Thyroid gland (tissue), 4 donors: ENCODE measurements at regions not wholly inside any gene's neighbourhood (a gene's known extent, or its start where the extent isn't known, plus 50 kb on each side); places are given as distances from the start of the nearest gene placed in this dataset.

Experiments used
- DNase-seq, 2 donors: peaks; one replicate each; pipeline ENCODE4 v3.0.0-alpha.2; 2019
- H3K27ac ChIP-seq, 3 donors: fragments of 200-600 bp; sonication (generic); 1 replicate in 2 of 3; 2 replicates in 1 of 3; pipeline ENCODE4 v1.5.1; 2016 to 2019; ENCODE audit warnings: mild to moderate bottlenecking in 1 of 3, moderate library complexity in 1 of 3
- H3K27me3 ChIP-seq: fragments of 200-600 bp; sonication (generic); one replicate; pipeline ENCODE4 v1.5.1; 2019
- H3K36me3 ChIP-seq, 2 donors: fragments of 200-600 bp; sonication (generic); one replicate each; pipeline ENCODE4 v1.5.1; 2016 to 2019
- H3K4me1 ChIP-seq, 2 donors: fragments of 200-600 bp; sonication (generic); one replicate each; pipeline ENCODE4 v1.5.1; 2017 to 2019
- H3K4me3 ChIP-seq, 3 donors: fragments of 200-600 bp; sonication (generic); replicated peaks in 1 of 3; 1 replicate in 2 of 3; 2 replicates in 1 of 3; pipeline ENCODE4 v1.5.1; 2016; ENCODE audit warnings: mild to moderate bottlenecking in 1 of 3
- H3K9me3 ChIP-seq: fragments of 200-600 bp; sonication (generic); one replicate; pipeline ENCODE4 v1.5.1; 2017
- POLR2A ChIP-seq, 2 donors: fragments of 450-650 bp; IDR thresholded peaks; one replicate each; pipeline ENCODE4 v1.6.1; 2017; ENCODE audit warnings: antibody characterized with exemption in 2 of 2, mild to moderate bottlenecking in 2 of 2, moderate library complexity in 1 of 2
- WGBS, 2 donors: methylation state at CpG; one replicate each; pipeline ENCODE4 v1.1.5; 2017; 5-methylcytosine and 5-hydroxymethylcytosine counted together
- intact Hi-C: fragments of 100-400 bp; cut with DNase I; formaldehyde crosslinking; loops from one replicate; pipeline ENCODE4 v1.15.1; 2023
- TF ChIP-seq, protein P1 (sequence below), 6 experiments: fragments of 200-600 bp in 3 of 6; fragments of 450-650 bp in 3 of 6; sonication (generic) in 3 of 6; IDR thresholded peaks; one replicate each; pipeline ENCODE4 v1.5.1; 2016 to 2019; ENCODE audit warnings: antibody characterized with exemption in 6 of 6, mild to moderate bottlenecking in 2 of 6, inconsistent platforms in 1 of 6, moderate library complexity in 1 of 6

- peaks cover 55 to 73% of the 10 kb centered on the region in 2 donors for H3K4me1 ChIP-seq
- peak overlapping the region in 2 of 3 donors; percentile 65 to 76 for H3K27ac ChIP-seq
- H3K9me3 ChIP-seq = no peaks in the 10 kb centered on the region
- H3K4me3 ChIP-seq = no peak overlapping the region
- TF ChIP-seq POLR2A (IDR thresholded peaks at IDR 0.05) = no peak
- TF ChIP-seq, protein P1, sequence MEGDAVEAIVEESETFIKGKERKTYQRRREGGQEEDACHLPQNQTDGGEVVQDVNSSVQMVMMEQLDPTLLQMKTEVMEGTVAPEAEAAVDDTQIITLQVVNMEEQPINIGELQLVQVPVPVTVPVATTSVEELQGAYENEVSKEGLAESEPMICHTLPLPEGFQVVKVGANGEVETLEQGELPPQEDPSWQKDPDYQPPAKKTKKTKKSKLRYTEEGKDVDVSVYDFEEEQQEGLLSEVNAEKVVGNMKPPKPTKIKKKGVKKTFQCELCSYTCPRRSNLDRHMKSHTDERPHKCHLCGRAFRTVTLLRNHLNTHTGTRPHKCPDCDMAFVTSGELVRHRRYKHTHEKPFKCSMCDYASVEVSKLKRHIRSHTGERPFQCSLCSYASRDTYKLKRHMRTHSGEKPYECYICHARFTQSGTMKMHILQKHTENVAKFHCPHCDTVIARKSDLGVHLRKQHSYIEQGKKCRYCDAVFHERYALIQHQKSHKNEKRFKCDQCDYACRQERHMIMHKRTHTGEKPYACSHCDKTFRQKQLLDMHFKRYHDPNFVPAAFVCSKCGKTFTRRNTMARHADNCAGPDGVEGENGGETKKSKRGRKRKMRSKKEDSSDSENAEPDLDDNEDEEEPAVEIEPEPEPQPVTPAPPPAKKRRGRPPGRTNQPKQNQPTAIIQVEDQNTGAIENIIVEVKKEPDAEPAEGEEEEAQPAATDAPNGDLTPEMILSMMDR (IDR thresholded peaks at IDR 0.05) = no peak
- peak; percentile 56 to 62 for DNase-seq
- no peaks in the 10 kb centered on the region for H3K27me3 ChIP-seq
- peaks cover 2 to 4% of the 10 kb centered on the region in 2 donors for H3K36me3 ChIP-seq
- 50 to 53% methylated on average over 21 to 22 of the region's 22 CpGs for WGBS, 2 donors
- intact Hi-C loops = no loop called here
Observed at GRCh38 chr17:77476931-77477805, 336.4 kb downstream of the SEC14L1 start.

GRCh38 chr17:77478281-77478680 lies 337.5 kb downstream of the SEC14L1 start:
- Histone ChIP-seq H3K9me3 (no peaks in the 10 kb centered on the region), H3K27ac (peak overlapping the region in 1 of 3 donors; percentile 65), H3K36me3 (peaks cover 7 to 12% of the 10 kb centered on the region in 2 donors), H3K4me3 (no peak overlapping the region), H3K27me3 (no peaks in the 10 kb centered on the region), H3K4me1 (peaks cover 44 to 62% of the 10 kb centered on the region in 2 donors)
- WGBS, 2 donors = 92% methylated on average over 16 of the region's 16 CpGs
- no peak for TF ChIP-seq POLR2A (IDR thresholded peaks at IDR 0.05)
- TF ChIP-seq, protein P1 (IDR thresholded peaks at IDR 0.05) = no peak
- no peak for DNase-seq
- intact Hi-C loops = no loop called here

DNA sequence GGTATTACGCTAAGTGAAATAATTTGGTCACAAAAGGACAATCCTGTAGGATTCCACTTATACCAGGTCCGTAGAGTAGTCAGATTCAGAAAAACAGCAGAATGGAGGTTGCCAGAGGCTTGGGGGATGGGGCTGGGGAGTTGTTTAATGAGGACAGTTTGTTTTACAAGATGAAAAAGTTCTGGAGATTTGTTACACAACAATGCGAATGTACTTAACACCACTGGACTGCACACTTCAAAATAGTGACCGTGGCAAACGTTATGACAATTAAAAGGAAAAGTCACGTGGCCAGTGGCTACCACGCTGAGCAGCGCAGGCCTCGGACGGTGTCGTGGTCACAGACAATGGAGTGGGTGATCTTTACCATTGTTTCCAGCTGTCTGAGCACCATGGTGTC lies 338.1 kb downstream of the SEC14L1 start:
- Histone ChIP-seq H3K27ac (peak overlapping the region in 2 of 3 donors; percentile 13 to 40), H3K4me3 (no peak overlapping the region), H3K36me3 (peaks cover 7 to 12% of the 10 kb centered on the region in 2 donors), H3K27me3 (no peaks in the 10 kb centered on the region), H3K4me1 (peaks cover 41 to 56% of the 10 kb centered on the region in 2 donors), H3K9me3 (no peaks in the 10 kb centered on the region)
- 46 to 52% methylated on average over 11 of the region's 11 CpGs for WGBS, 2 donors
- DNase-seq = peak; percentile 82
- intact Hi-C loops = no loop called here
- TF ChIP-seq, protein P1 (IDR thresholded peaks at IDR 0.05) = no peak
- no peak for TF ChIP-seq POLR2A (IDR thresholded peaks at IDR 0.05)

GRCh38 chr17:77479372-77480198 lies 338.8 kb downstream of the SEC14L1 start:
- Histone ChIP-seq H3K9me3 (no peaks in the 10 kb centered on the region), H3K36me3 (peaks cover 7 to 12% of the 10 kb centered on the region in 2 donors), H3K27ac (peak overlapping the region in 2 of 3 donors; percentile 13 to 40), H3K27me3 (no peaks in the 10 kb centered on the region), H3K4me3 (no peak overlapping the region), H3K4me1 (peaks cover 35 to 49% of the 10 kb centered on the region in 2 donors)
- TF ChIP-seq POLR2A (IDR thresholded peaks at IDR 0.05) = no peak
- TF ChIP-seq, protein P1 (IDR thresholded peaks at IDR 0.05) = no peak
- 75% methylated on average over 20 to 24 of the region's 26 CpGs for WGBS, 2 donors
- no peak for DNase-seq
- intact Hi-C loops = no loop called here
